ENCODE measurements at regions not wholly inside any gene's neighbourhood (a gene's known extent, or its start where the extent isn't known, plus 50 kb on each side); places are given as distances from the start of the nearest gene placed in this dataset.

- TF ChIP-seq CTCF (IDR thresholded peaks at IDR 0.05; ENCODE audit: control extremely low read depth, extremely low read depth) = no peak
- ATAC-seq (ENCODE audit: insufficient read depth, low FRiP score) = no peak
- 48 to 69% methylated on average over 4 of the region's 4 CpGs for WGBS, 2 donors
- Histone ChIP-seq H3K36me3 (ENCODE audit: control insufficient read depth in 4 of 4, insufficient read depth in 4 of 4, low read length in 4 of 4) (no peaks in the 10 kb centered on the region), H3K27ac (ENCODE audit: low read depth in 1 of 2, low read length in 1 of 2) (no peak overlapping the region), H3K9ac (ENCODE audit: insufficient read depth in 1 of 2, low read length in 2 of 2) (no peak overlapping the region), H3K4me3 (no peak overlapping the region), H3K27me3 (ENCODE audit: control insufficient read depth in 3 of 3, insufficient read depth in 3 of 3, low read length in 2 of 3) (no peaks in the 10 kb centered on the region), H3K4me1 (ENCODE audit: control insufficient read depth in 5 of 5, insufficient read depth in 5 of 5, low read length in 5 of 5) (peaks cover 0 to 6% (median 0%) of the 10 kb centered on the region in 5 donors), H3K9me3 (ENCODE audit: control insufficient read depth in 4 of 4, insufficient read depth in 3 of 4, low read length in 3 of 4) (peaks cover 0 to 2% (median 0%) of the 10 kb centered on the region in 4 donors)
- DNase-seq = no peak
Observed at GRCh38 chr9:87795178-87795577, 69.3 kb downstream of the CTSL start.

GRCh38 chr9:87796196-87796595, 70.3 kb downstream of the CTSL start:
- TF ChIP-seq CTCF (IDR thresholded peaks at IDR 0.05; ENCODE audit: control extremely low read depth, extremely low read depth) = no peak
- WGBS, 2 donors = 24 to 48% methylated on average over 2 of the region's 2 CpGs
- Histone ChIP-seq H3K4me3 (no peak overlapping the region), H3K27ac (ENCODE audit: low read depth in 1 of 2, low read length in 1 of 2) (no peak overlapping the region), H3K27me3 (ENCODE audit: control insufficient read depth in 3 of 3, insufficient read depth in 3 of 3, low read length in 2 of 3) (no peaks in the 10 kb centered on the region), H3K36me3 (ENCODE audit: control insufficient read depth in 4 of 4, insufficient read depth in 4 of 4, low read length in 4 of 4) (no peaks in the 10 kb centered on the region), H3K9ac (ENCODE audit: insufficient read depth in 1 of 2, low read length in 2 of 2) (no peak overlapping the region), H3K4me1 (ENCODE audit: control insufficient read depth in 5 of 5, insufficient read depth in 5 of 5, low read length in 5 of 5) (peaks cover 0 to 6% (median 0%) of the 10 kb centered on the region in 5 donors), H3K9me3 (ENCODE audit: control insufficient read depth in 4 of 4, insufficient read depth in 3 of 4, low read length in 3 of 4) (peaks cover 0 to 2% (median 0%) of the 10 kb centered on the region in 4 donors)
- ATAC-seq (ENCODE audit: insufficient read depth, low FRiP score) (no peak), DNase-seq (no peak)

- no peak for TF ChIP-seq CTCF (IDR thresholded peaks at IDR 0.05; ENCODE audit: control extremely low read depth, extremely low read depth)
- Histone ChIP-seq H3K36me3 (ENCODE audit: control insufficient read depth in 4 of 4, insufficient read depth in 4 of 4, low read length in 4 of 4) (no peaks in the 10 kb centered on the region), H3K4me1 (ENCODE audit: control insufficient read depth in 5 of 5, insufficient read depth in 5 of 5, low read length in 5 of 5) (peaks cover 0 to 4% (median 0%) of the 10 kb centered on the region in 5 donors), H3K9me3 (ENCODE audit: control insufficient read depth in 4 of 4, insufficient read depth in 3 of 4, low read length in 3 of 4) (peaks cover 0 to 2% (median 0%) of the 10 kb centered on the region in 4 donors), H3K4me3 (no peak overlapping the region), H3K27ac (ENCODE audit: low read depth in 1 of 2, low read length in 1 of 2) (no peak overlapping the region), H3K27me3 (ENCODE audit: control insufficient read depth in 3 of 3, insufficient read depth in 3 of 3, low read length in 2 of 3) (no peaks in the 10 kb centered on the region), H3K9ac (ENCODE audit: insufficient read depth in 1 of 2, low read length in 2 of 2) (no peak overlapping the region)
- no peak for ATAC-seq (ENCODE audit: insufficient read depth, low FRiP score)
- 83 to 87% methylated on average over 1 of the region's 1 CpG for WGBS, 2 donors
- DNase-seq = no peak
Observed at GRCh38 chr9:87798261-87798833, 72.4 kb downstream of the CTSL start.

GRCh38 chr9:87799503-87799902, 73.6 kb downstream of the CTSL start:
- no peak for TF ChIP-seq CTCF (IDR thresholded peaks at IDR 0.05; ENCODE audit: control extremely low read depth, extremely low read depth)
- WGBS, 2 donors = 90 to 93% methylated on average over 5 of the region's 5 CpGs
- H3K9ac ChIP-seq (ENCODE audit: insufficient read depth in 1 of 2, low read length in 2 of 2) = no peak overlapping the region
- no peaks in the 10 kb centered on the region for H3K27me3 ChIP-seq (ENCODE audit: control insufficient read depth in 3 of 3, insufficient read depth in 3 of 3, low read length in 2 of 3)
- no peak overlapping the region for H3K27ac ChIP-seq (ENCODE audit: low read depth in 1 of 2, low read length in 1 of 2)
- no peak for DNase-seq
- peaks cover 0 to 2% (median 0%) of the 10 kb centered on the region in 4 donors for H3K9me3 ChIP-seq (ENCODE audit: control insufficient read depth in 4 of 4, insufficient read depth in 3 of 4, low read length in 3 of 4)
- no peak overlapping the region for H3K4me3 ChIP-seq
- H3K4me1 ChIP-seq (ENCODE audit: control insufficient read depth in 5 of 5, insufficient read depth in 5 of 5, low read length in 5 of 5) = no peaks in the 10 kb centered on the region
- ATAC-seq (ENCODE audit: insufficient read depth, low FRiP score) = no peak
- H3K36me3 ChIP-seq (ENCODE audit: control insufficient read depth in 4 of 4, insufficient read depth in 4 of 4, low read length in 4 of 4) = no peaks in the 10 kb centered on the region
